ENCODE measurements at regions not wholly inside any gene's neighbourhood (a gene's known extent, or its start where the extent isn't known, plus 50 kb on each side); places are given as distances from the start of the nearest gene placed in this dataset.

DNA sequence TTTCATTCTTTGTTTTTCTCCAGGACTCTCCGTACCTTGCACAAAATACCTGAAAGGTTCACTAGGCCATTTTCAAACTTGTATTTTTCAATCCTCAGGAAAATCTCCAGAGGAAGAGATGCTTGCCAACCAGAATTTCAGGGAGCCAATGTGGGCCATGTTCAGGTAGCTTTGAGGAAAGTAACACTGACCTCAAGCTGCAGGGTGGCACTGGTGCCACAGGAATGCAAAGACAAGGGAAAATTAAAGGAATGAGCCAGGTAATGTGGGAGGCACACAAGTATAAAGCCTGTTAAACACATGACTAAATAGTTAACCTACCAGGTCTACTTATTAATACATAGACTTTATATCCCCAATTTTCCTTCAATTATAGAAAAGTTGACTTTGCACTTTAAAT lies 51.9 kb upstream of the GAP43 start:
- TF ChIP-seq, protein P1, sequence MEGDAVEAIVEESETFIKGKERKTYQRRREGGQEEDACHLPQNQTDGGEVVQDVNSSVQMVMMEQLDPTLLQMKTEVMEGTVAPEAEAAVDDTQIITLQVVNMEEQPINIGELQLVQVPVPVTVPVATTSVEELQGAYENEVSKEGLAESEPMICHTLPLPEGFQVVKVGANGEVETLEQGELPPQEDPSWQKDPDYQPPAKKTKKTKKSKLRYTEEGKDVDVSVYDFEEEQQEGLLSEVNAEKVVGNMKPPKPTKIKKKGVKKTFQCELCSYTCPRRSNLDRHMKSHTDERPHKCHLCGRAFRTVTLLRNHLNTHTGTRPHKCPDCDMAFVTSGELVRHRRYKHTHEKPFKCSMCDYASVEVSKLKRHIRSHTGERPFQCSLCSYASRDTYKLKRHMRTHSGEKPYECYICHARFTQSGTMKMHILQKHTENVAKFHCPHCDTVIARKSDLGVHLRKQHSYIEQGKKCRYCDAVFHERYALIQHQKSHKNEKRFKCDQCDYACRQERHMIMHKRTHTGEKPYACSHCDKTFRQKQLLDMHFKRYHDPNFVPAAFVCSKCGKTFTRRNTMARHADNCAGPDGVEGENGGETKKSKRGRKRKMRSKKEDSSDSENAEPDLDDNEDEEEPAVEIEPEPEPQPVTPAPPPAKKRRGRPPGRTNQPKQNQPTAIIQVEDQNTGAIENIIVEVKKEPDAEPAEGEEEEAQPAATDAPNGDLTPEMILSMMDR (IDR thresholded peaks at IDR 0.05; ENCODE audit: insufficient read depth, low read length, poor library complexity, severe bottlenecking): no peak
- no peak for TF ChIP-seq EZH2phosphoT487 (conservative IDR thresholded peaks at IDR 0.05; ENCODE audit: low read length)

All from SU-DHL-6 (cell line).